GM12892 (cell line): ENCODE measurements at regions not wholly inside any gene's neighbourhood (a gene's known extent, or its start where the extent isn't known, plus 50 kb on each side); places are given as distances from the start of the nearest gene placed in this dataset.
"Not testable (repeated sequence)": the region's sequence is repeated elsewhere in the genome, so short reads cannot be mapped to it uniquely, and the experiment has no call there.

Experiments
- DNase-seq: peaks from one replicate; pipeline ENCODE4 v3.0.0; 2011; ENCODE audit not compliant: insufficient read length
- FAIRE-seq: peaks from 2 replicates; lab custom pipeline; 2011; peaks lifted over from hg19 to GRCh38; lab: Jason Lieb, UNC
- POLR2A ChIP-seq: IDR thresholded peaks from 2 replicates; pipeline ENCODE4 v1.6.1; 2011; ENCODE audit warnings: low read depth, low read length, control low read depth
- POLR2AphosphoS5 ChIP-seq: IDR thresholded peaks from 2 replicates; pipeline ENCODE4 v1.6.1; 2011; ENCODE audit warnings: low read depth, low read length, control low read depth
- TAF1 ChIP-seq: IDR thresholded peaks from 2 replicates; pipeline ENCODE4 v1.6.1; 2011; ENCODE audit warnings: low read depth, mild to moderate bottlenecking, control low read depth, low read length, borderline replicate concordance

DNA sequence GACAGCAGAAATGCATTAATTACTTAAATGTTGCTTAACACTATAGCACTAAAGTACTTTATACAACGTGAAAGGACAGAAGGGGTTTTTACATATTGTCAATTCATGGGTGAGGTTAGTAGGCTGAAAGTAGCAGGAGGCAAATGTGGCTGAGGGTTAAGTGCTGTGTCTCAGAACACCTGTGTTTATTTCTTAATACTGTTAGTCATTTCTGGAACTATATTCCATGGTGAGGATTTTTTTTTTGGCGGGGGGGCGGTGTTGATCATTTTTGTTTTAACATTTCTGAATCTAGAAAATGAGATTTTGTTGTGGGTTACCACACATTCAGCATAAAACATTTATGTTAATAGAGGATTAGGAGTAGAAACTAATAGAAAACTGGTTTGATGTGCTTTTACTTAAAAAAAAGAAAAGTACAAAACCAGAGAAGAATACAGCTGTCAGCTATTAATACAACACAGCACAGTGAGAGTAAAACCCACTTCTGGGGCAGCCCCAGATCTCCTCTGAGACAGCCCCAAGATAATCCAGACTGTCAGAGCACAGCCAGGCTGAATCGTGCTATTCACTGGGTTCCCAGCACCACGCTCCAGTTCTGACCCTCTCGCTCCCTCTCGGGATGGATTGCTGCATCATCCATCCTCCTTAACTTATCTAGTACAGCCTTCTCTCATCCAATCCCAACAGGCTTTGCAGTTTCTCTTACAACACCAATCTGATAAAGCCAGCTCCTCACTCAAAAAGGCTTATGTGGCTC is 307.7 kb downstream of the TUSC7 start:
- FAIRE-seq = peak; percentile 38
- TF ChIP-seq POLR2A (no peak), POLR2AphosphoS5 (no peak), TAF1 (no peak)
- no peak for DNase-seq

GRCh38 chr3:117018655-117019054 is 309.1 kb downstream of the TUSC7 start:
- FAIRE-seq (peak; percentile 44), DNase-seq (no peak)
- TF ChIP-seq POLR2AphosphoS5 = no peak
- no peak for TF ChIP-seq TAF1
- TF ChIP-seq POLR2A = no peak

DNA sequence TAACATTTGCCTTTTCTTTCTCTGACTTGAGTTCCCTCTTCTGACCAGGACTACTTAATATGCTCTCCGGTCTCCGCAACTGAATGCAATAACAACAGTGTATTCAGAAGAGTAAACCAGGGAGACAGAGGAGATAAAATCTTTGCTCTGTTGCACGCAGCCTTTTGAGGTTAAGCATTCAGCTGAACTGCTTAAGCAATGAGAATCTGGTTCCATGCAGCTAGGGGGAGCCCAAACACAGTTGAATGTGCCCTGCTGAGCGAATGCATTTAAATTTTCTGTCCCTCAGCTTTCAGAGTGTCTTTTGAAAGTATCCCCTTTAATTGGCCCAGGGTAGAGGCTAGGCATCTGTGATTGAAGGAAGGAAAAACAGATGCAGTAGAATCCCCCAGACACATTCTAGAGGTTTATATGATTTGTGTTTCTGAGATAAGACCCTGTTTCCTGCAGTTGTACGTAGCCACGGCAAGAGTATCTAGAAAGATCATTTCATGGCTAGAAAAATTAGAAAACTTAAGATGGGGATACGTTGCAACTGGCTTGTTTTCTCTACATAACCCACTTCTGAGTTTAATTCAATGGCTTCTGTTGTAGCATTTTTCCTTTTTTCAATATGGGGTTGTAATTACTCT is 309.6 kb downstream of the TUSC7 start:
- FAIRE-seq (peak; percentile 85), DNase-seq (no peak)
- TF ChIP-seq TAF1 (no peak), POLR2AphosphoS5 (no peak), POLR2A (no peak)

DNA sequence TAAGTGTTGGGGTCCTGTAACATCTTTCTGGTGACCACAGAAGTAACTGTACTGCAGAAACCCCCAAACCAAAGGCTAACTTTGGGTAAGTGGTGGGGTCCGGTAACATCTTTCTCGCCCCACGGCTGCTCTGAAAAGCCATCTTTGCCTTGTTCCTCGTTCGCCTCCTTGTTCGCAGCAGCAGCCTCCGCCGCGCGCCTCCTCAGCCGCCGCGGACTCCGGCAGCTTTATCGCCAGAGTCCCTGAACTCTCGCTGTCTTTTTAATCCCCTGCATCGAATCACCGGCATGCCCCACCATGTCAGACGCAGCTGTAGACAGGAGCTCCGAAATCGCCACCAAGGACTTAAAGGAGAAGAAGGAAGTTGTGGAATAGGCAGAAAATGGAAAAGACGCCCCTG is 316.8 kb downstream of the TUSC7 start:
- FAIRE-seq = no peak
- DNase-seq = no peak
- TF ChIP-seq POLR2AphosphoS5 (no peak), POLR2A (no peak), TAF1 (no peak)

GRCh38 chr3:117035745-117036144 is 326.2 kb downstream of the TUSC7 start:
- FAIRE-seq (no peak), DNase-seq (no peak)
- TF ChIP-seq TAF1 (no peak), POLR2AphosphoS5 (no peak), POLR2A (no peak)

DNA sequence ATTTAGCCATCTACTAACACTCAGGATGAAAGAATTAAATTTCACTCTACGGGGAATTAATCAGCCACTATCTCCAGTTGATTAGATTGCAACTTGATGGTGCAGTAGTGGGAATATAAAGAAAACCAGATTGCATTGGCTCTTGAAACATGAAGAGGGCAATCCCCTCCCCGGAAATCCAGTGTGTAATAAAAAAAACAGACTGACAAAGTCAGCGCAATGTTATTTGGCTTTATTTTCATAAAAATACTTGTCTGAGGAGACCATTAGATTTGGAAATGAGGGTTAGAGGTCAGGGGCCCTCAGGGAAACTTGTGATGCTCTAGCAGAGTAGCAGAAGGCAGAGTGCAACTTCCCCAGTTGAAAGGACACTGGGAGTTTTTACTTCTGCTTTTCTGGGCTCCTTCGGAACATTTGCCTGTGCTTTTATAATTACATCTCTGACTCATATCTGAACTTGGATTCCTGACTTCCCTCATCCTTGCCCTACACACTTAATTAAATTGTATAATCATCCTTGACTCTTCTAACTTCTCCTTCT is 326.8 kb downstream of the TUSC7 start:
- no peak for DNase-seq

GRCh38 chr3:117045143-117045542 is 335.6 kb downstream of the TUSC7 start:
- no peak for TF ChIP-seq POLR2AphosphoS5
- no peak for TF ChIP-seq POLR2A
- TF ChIP-seq TAF1 = no peak
- DNase-seq (no peak), FAIRE-seq (no peak)

More for the DNA sequence above, 326.8 kb downstream of the TUSC7 start:
- no peak for FAIRE-seq
- TF ChIP-seq POLR2AphosphoS5 (no peak), POLR2A (no peak), TAF1 (no peak)

DNA sequence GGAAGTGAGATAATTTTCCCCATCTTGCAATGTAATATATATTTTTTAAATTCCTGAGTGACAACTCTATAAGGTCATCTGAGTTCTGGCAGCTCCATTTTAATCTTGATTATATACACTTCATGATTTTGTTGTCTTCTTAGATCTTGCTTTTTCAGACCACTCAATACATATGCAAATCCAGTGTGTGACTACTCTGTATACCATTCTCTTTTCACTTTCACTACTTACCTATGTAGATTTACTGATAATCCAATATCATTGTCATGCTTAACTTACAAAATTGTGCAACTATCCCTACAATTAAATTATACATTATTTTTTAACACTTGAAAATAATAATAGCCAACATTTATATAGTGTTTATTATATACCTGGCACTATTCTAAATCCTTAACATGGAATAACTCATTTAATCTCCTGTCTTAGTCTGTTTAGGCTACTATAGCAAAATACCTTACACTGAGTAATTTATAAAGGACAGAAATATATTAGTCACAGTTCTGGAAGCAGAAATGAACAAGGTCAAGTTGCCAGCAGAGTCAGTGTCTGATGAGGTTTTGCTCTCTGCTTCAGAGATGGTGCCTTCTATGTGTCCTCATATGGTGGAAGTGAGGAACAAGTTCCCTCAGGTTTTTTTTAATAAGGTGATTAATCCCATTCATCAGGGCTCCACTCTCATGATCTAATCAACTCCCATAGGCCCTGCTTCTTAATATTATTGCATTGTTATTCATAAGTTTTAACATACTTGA is 338.5 kb downstream of the TUSC7 start:
- FAIRE-seq (no peak), DNase-seq (no peak)
- no peak for TF ChIP-seq TAF1
- TF ChIP-seq POLR2AphosphoS5 = no peak
- no peak for TF ChIP-seq POLR2A

DNA sequence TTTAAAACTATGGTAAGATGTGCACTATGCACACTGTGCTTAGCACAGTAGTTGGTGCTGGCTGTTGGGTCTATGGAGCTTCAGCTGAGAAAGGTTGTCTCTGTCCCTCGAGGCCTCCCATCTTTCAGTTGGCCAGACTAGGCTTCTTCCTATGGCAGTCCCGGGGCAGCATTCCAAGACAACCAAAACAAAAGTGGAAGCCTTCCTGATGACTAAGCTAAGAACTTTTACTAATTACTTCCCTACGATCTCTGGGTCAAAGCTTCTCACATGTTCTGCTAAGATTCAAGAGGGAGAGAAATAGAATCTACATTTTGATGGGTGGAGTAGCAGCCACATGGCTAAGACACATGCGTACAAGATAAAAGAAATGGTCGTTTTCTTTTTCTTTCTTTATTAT is 342.8 kb downstream of the TUSC7 start:
- FAIRE-seq (no peak), DNase-seq (no peak)
- no peak for TF ChIP-seq POLR2A
- no peak for TF ChIP-seq TAF1
- no peak for TF ChIP-seq POLR2AphosphoS5

DNA sequence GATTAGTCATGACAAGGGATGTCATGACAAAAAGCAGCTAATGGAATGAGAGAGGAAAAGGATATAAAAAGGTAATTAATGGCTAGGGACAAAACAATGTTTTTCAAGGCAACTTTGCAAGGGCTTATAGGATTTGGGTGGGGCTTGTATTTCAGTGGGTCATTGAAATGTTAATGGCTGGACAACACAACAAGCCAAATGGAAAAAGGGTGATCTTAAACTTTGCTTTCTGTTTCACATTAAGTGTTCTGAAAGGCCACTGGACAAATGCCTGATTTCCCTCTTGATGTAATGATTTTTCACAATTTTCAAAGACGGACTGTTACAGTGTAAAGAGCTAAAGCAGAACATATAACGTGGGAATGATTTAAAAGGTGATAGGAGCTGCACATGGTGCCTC is 345.0 kb downstream of the TUSC7 start:
- FAIRE-seq (peak; percentile 14), DNase-seq (no peak)
- TF ChIP-seq POLR2AphosphoS5 (no peak), TAF1 (no peak), POLR2A (no peak)

DNA sequence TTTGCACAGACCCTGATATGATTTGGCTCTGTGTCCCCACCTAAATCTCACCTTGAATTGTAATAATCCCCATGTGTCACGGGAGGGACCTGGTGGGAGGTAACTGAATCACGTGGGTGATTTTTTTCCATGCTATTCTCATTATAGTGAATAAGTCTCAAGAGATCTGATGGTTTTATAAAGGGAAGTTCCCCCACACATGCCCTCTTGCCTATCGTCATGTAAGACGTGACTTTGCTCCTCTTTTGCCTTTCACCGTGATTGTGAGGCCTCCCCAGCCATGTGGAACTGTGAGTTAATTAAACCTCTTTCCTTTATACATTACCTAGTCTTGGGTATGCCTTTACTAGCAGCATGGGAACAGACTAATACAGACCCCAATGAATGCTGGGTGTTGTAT is 347.4 kb downstream of the TUSC7 start:
- not testable (repeated sequence) for DNase-seq, FAIRE-seq
